Trophoblast cell (in vitro differentiated cells and primary cell): ENCODE measurements at regions not wholly inside any gene's neighbourhood (a gene's known extent, or its start where the extent isn't known, plus 50 kb on each side); places are given as distances from the start of the nearest gene placed in this dataset.

Source experiments
- DNase-seq, 2 donors: peaks; one replicate each; pipeline ENCODE4 v3.0.0-alpha.2; 2016
- H2AFZ ChIP-seq: 2 replicates; pipeline ENCODE4 v1.6.1; 2013; ENCODE audit warnings: low read length, moderate library complexity, mild to moderate bottlenecking; ENCODE audit not compliant: insufficient read depth, poor library complexity
- H2AK5ac ChIP-seq: 2 replicates; pipeline ENCODE4 v1.6.1; 2013; ENCODE audit warnings: mild to moderate bottlenecking, low read length
- H2BK120ac ChIP-seq: 2 replicates; pipeline ENCODE4 v1.6.1; 2013; ENCODE audit warnings: low read length, mild to moderate bottlenecking, moderate library complexity; ENCODE audit not compliant: insufficient read depth, poor library complexity
- H2BK12ac ChIP-seq: 2 replicates; pipeline ENCODE4 v1.6.1; 2013; ENCODE audit warnings: mild to moderate bottlenecking, low read length, moderate library complexity
- H2BK5ac ChIP-seq: 2 replicates; pipeline ENCODE4 v1.6.1; 2013; ENCODE audit warnings: low read length, low read depth, moderate library complexity, mild to moderate bottlenecking; ENCODE audit not compliant: poor library complexity
- H3K14ac ChIP-seq: 2 replicates; pipeline ENCODE4 v1.6.1; 2013; ENCODE audit warnings: mild to moderate bottlenecking, low read length
- H3K18ac ChIP-seq: 2 replicates; pipeline ENCODE4 v1.6.1; 2013; ENCODE audit warnings: mild to moderate bottlenecking, low read length
- H3K23ac ChIP-seq: 2 replicates; pipeline ENCODE4 v1.6.1; 2013; ENCODE audit warnings: low read length
- H3K27ac ChIP-seq: 2 replicates; pipeline ENCODE4 v1.5.1; 2013; ENCODE audit warnings: low read depth, mild to moderate bottlenecking, inconsistent platforms, low read length, moderate library complexity
- H3K27me3 ChIP-seq: 2 replicates; pipeline ENCODE4 v1.6.1; 2013; ENCODE audit warnings: inconsistent platforms, mild to moderate bottlenecking, low read length, moderate library complexity; ENCODE audit not compliant: insufficient read depth
- H3K36me3 ChIP-seq, 2 experiments: 1 replicate in 1 of 2; 2 replicates in 1 of 2; pipeline ENCODE4 v1.6.1; 2013; ENCODE audit warnings: low read length in 2 of 2, mild to moderate bottlenecking in 2 of 2, moderate library complexity in 1 of 2; ENCODE audit not compliant: insufficient read depth in 2 of 2, control insufficient read depth in 1 of 2
- H3K4ac ChIP-seq: 2 replicates; pipeline ENCODE4 v1.6.1; 2013; ENCODE audit warnings: low read depth, mild to moderate bottlenecking, low read length, moderate library complexity
- H3K4me1 ChIP-seq, 2 experiments: 1 replicate in 1 of 2; 2 replicates in 1 of 2; pipeline ENCODE4 v1.6.1; 2013; ENCODE audit warnings: low read length in 2 of 2, mild to moderate bottlenecking in 2 of 2, moderate library complexity in 1 of 2; ENCODE audit not compliant: insufficient read depth in 2 of 2, control insufficient read depth in 1 of 2
- H3K4me2 ChIP-seq: 2 replicates; pipeline ENCODE4 v1.6.1; 2013; ENCODE audit warnings: inconsistent platforms, mild to moderate bottlenecking, low read length, moderate library complexity
- H3K4me3 ChIP-seq: 2 replicates; pipeline ENCODE4 v1.5.1; 2013; ENCODE audit warnings: mild to moderate bottlenecking, low read depth, low read length, inconsistent platforms
- H3K79me1 ChIP-seq: one replicate; pipeline ENCODE4 v1.6.1; 2013; ENCODE audit warnings: low read length
- H3K79me2 ChIP-seq: 2 replicates; pipeline ENCODE4 v1.6.1; 2013; ENCODE audit warnings: low read length, mild to moderate bottlenecking; ENCODE audit not compliant: control insufficient read depth, insufficient read depth, poor library complexity
- H3K9ac ChIP-seq: 2 replicates; pipeline ENCODE4 v1.6.1; 2013; ENCODE audit warnings: mild to moderate bottlenecking, low read length
- H3K9me3 ChIP-seq: 2 replicates; pipeline ENCODE4 v1.6.1; 2013; ENCODE audit warnings: low read depth, mild to moderate bottlenecking, control low read depth, inconsistent platforms, low read length; ENCODE audit not compliant: insufficient read depth
- H4K12ac ChIP-seq: 2 replicates; pipeline ENCODE4 v1.6.1; 2013; ENCODE audit warnings: low read depth, mild to moderate bottlenecking, low read length, moderate library complexity
- H4K8ac ChIP-seq: 2 replicates; pipeline ENCODE4 v1.6.1; 2013; ENCODE audit warnings: low read depth, mild to moderate bottlenecking, low read length, moderate library complexity
- H4K91ac ChIP-seq: one replicate; pipeline ENCODE4 v1.6.1; 2013; ENCODE audit warnings: low read depth, mild to moderate bottlenecking, low read length, moderate library complexity
- WGBS: extraction: QIAGEN DNeasy Blood & Tissue Kit; methylation state at CpG from one replicate; pipeline ENCODE4 v1.1.7; 2013; ENCODE audit warnings: missing lambda C conversion rate; ENCODE audit not compliant: insufficient read length, insufficient coverage; ENCODE audit errors: extremely low coverage; 5-methylcytosine and 5-hydroxymethylcytosine counted together

DNA sequence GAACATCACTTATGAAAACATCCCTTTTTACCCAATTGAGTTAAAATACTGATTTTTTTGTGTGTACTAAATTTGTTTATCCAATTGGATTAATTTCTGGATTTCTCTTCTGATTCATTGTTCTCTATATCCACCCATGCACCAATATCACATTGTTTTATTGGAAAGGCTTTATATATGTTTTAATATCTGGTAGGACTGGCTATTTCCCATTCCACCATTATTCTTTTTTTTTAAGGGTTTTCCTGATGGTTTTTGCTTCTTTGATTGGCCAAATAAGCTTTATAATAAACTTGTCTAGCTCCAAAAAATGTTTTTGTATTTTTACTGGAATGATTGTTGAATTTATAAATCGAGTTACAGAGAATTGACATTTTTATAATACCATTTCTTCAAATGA, 59.4 kb upstream of the DOK5 start:
- DNase-seq: no peak
- Histone ChIP-seq H3K9me3 (no peaks in the 10 kb centered on the region), H3K4me1 (no peaks in the 10 kb centered on the region), H2AK5ac (no peak overlapping the region), H2BK120ac (no peak overlapping the region), H3K79me1 (no peaks in the 10 kb centered on the region), H2BK12ac (no peak overlapping the region), H4K8ac (no peak overlapping the region), H3K27me3 (no peaks in the 10 kb centered on the region), H3K27ac (no peak overlapping the region), H3K9ac (no peak overlapping the region), H3K23ac (no peak overlapping the region), H3K79me2 (no peaks in the 10 kb centered on the region), H3K36me3 (no peaks in the 10 kb centered on the region), H4K12ac (no peak overlapping the region), H3K4me2 (no peak overlapping the region), H2AFZ (no peak overlapping the region), H3K4ac (no peak overlapping the region), H4K91ac (no peak overlapping the region), H3K18ac (no peak overlapping the region), H2BK5ac (no peak overlapping the region), H3K14ac (no peak overlapping the region), H3K4me3 (no peak overlapping the region)
- WGBS: no CpG with 5 or more reads among the region's 1 CpG

DNA sequence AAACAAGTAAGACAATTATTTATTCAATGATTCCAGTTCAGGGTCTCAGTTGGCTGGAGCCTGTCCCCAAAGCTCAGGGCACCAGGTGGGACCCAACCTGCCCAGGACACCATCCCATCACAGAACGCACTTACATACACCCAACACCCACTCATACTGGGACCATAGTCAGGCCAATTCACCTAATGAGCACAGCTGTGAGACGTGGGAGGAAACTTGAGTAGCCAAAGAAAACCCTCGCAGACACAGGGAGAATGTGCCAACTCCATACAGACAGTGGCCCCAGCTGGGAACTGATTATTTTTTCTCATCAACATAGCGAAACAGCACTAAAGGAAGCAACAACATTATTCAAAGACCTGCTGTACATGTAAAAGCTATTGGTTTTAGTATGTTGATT, 58.6 kb upstream of the DOK5 start:
- Histone ChIP-seq H3K79me2 (no peaks in the 10 kb centered on the region), H3K4me1 (no peaks in the 10 kb centered on the region), H2AFZ (no peak overlapping the region), H3K36me3 (no peaks in the 10 kb centered on the region), H3K27ac (no peak overlapping the region), H3K27me3 (no peaks in the 10 kb centered on the region), H3K4ac (no peak overlapping the region), H3K79me1 (no peaks in the 10 kb centered on the region), H2BK120ac (no peak overlapping the region), H4K8ac (no peak overlapping the region), H2AK5ac (no peak overlapping the region), H2BK12ac (no peak overlapping the region), H3K4me2 (no peak overlapping the region), H2BK5ac (no peak overlapping the region), H3K4me3 (no peak overlapping the region), H3K14ac (no peak overlapping the region), H3K18ac (no peak overlapping the region), H3K23ac (no peak overlapping the region), H3K9me3 (no peaks in the 10 kb centered on the region), H3K9ac (no peak overlapping the region), H4K91ac (no peak overlapping the region), H4K12ac (no peak overlapping the region)
- no CpG with 5 or more reads among the region's 4 CpGs for WGBS
- no peak for DNase-seq

DNA sequence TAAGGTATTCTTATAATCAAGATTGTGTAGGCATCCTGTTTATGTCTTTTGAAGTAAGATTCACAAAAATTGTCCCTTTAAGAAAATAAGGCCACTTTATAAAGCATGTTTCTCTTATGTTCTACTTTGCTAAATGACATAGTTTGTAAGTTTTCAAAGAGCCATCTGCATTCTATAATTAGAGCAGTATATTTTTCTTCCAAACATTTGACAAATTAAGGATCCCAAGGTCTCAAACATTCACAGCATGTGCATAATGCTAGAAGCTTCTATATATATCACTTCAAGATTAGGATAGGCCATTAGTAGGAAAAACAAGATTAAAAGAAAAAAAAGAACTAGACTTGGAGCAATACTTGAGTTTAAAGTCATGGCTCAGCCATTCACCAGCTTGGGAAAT, 55.9 kb upstream of the DOK5 start:
- H3K9me3 ChIP-seq: no peaks in the 10 kb centered on the region
- no peak overlapping the region for H4K12ac ChIP-seq
- no peak overlapping the region for H3K9ac ChIP-seq
- no peak overlapping the region for H4K8ac ChIP-seq
- no peak overlapping the region for H3K14ac ChIP-seq
- H3K79me1 ChIP-seq: no peaks in the 10 kb centered on the region
- no peak overlapping the region for H3K4me2 ChIP-seq
- H3K79me2 ChIP-seq: no peaks in the 10 kb centered on the region
- H3K18ac ChIP-seq: no peak overlapping the region
- no peak overlapping the region for H3K4me3 ChIP-seq
- no peak overlapping the region for H2AFZ ChIP-seq
- no peaks in the 10 kb centered on the region for H3K27me3 ChIP-seq
- H3K36me3 ChIP-seq: no peaks in the 10 kb centered on the region
- no peak overlapping the region for H3K4ac ChIP-seq
- H2BK120ac ChIP-seq: no peak overlapping the region
- H2BK12ac ChIP-seq: no peak overlapping the region
- H3K23ac ChIP-seq: no peak overlapping the region
- no peak overlapping the region for H3K27ac ChIP-seq
- H2BK5ac ChIP-seq: no peak overlapping the region
- H3K4me1 ChIP-seq: no peaks in the 10 kb centered on the region
- H4K91ac ChIP-seq: no peak overlapping the region
- DNase-seq: no peak
- no peak overlapping the region for H2AK5ac ChIP-seq
